Astrocyte (in vitro differentiated cells and primary cell): ENCODE measurements at regions not wholly inside any gene's neighbourhood (a gene's known extent, or its start where the extent isn't known, plus 50 kb on each side); places are given as distances from the start of the nearest gene placed in this dataset.

ENCODE experiments used
- DNase-seq: peaks from one replicate; pipeline ENCODE4 v3.0.0-alpha.2; 2010; ENCODE audit warnings: low read depth
- FAIRE-seq: peaks from 2 replicates; lab custom pipeline; 2011; peaks lifted over from hg19 to GRCh38; lab: Jason Lieb, UNC
- H2AFZ ChIP-seq: 2 replicates; pipeline ENCODE4 v1.6.0; 2012; ENCODE audit warnings: low read depth, low read length, inconsistent platforms
- H3K27ac ChIP-seq: 2 replicates; pipeline ENCODE4 v1.5.1; 2011; ENCODE audit warnings: low read depth, low read length, inconsistent platforms
- H3K27me3 ChIP-seq: 2 replicates; pipeline ENCODE4 v1.6.0; 2011; ENCODE audit warnings: low read length, inconsistent platforms; ENCODE audit not compliant: insufficient read depth
- H3K36me3 ChIP-seq: 2 replicates; pipeline ENCODE4 v1.5.1; 2011; ENCODE audit warnings: low read length, inconsistent platforms; ENCODE audit not compliant: insufficient read depth
- H3K4me1 ChIP-seq: 2 replicates; pipeline ENCODE4 v1.5.1; 2011; ENCODE audit warnings: low read length, inconsistent platforms; ENCODE audit not compliant: insufficient read depth
- H3K4me2 ChIP-seq: 2 replicates; pipeline ENCODE4 v1.6.0; 2012; ENCODE audit warnings: low read length, inconsistent platforms
- H3K4me3 ChIP-seq: 2 replicates; pipeline ENCODE4 v1.5.1; 2011; ENCODE audit warnings: low read depth, mild to moderate bottlenecking, low read length, inconsistent platforms; ENCODE audit not compliant: insufficient read depth
- H3K79me2 ChIP-seq: 2 replicates; pipeline ENCODE4 v1.6.0; 2012; ENCODE audit warnings: mild to moderate bottlenecking, low read length, inconsistent platforms; ENCODE audit not compliant: insufficient read depth
- H3K9ac ChIP-seq: 2 replicates; pipeline ENCODE4 v1.6.0; 2012; ENCODE audit warnings: mild to moderate bottlenecking, low read length, inconsistent platforms
- H3K9me3 ChIP-seq: 2 replicates; pipeline ENCODE4 v1.5.1; 2012; ENCODE audit warnings: low read depth, mild to moderate bottlenecking, low read length, inconsistent platforms; ENCODE audit not compliant: insufficient read depth
- H4K20me1 ChIP-seq: 2 replicates; pipeline ENCODE4 v1.6.0; 2012; ENCODE audit warnings: low read length, inconsistent platforms; ENCODE audit not compliant: insufficient read depth
- H3K27ac Mint-ChIP-seq: one replicate; pipeline ENCODE4 v1.8.0; 2021; ENCODE audit warnings: mild to moderate bottlenecking, mixed read lengths; ENCODE audit not compliant: unreplicated experiment
- H3K27me3 Mint-ChIP-seq: one replicate; pipeline ENCODE4 v1.8.0; 2021; ENCODE audit warnings: low read depth, mixed read lengths; ENCODE audit not compliant: unreplicated experiment
- H3K36me3 Mint-ChIP-seq: one replicate; pipeline ENCODE4 v1.8.0; 2021; ENCODE audit warnings: low read depth, mixed read lengths; ENCODE audit not compliant: unreplicated experiment
- H3K4me1 Mint-ChIP-seq: one replicate; pipeline ENCODE4 v1.8.0; 2021; ENCODE audit warnings: low read depth, mixed read lengths; ENCODE audit not compliant: unreplicated experiment
- H3K4me3 Mint-ChIP-seq: one replicate; pipeline ENCODE4 v1.8.0; 2021; ENCODE audit warnings: mild to moderate bottlenecking, moderate library complexity, mixed read lengths; ENCODE audit not compliant: unreplicated experiment
- H3K9me3 Mint-ChIP-seq: one replicate; pipeline ENCODE4 v1.8.0; 2021; ENCODE audit warnings: mild to moderate bottlenecking, mixed read lengths; ENCODE audit not compliant: unreplicated experiment
- EZH2 ChIP-seq: IDR thresholded peaks from 2 replicates; pipeline ENCODE4 v1.6.1; 2012; ENCODE audit warnings: mild to moderate bottlenecking, low read length, inconsistent platforms; ENCODE audit not compliant: insufficient read depth
- TF ChIP-seq, protein P1 (sequence below): IDR thresholded peaks from 2 replicates; pipeline ENCODE4 v1.5.1; 2011; ENCODE audit warnings: low read depth, mild to moderate bottlenecking, inconsistent platforms, low read length, moderate library complexity; ENCODE audit not compliant: insufficient read depth

DNA sequence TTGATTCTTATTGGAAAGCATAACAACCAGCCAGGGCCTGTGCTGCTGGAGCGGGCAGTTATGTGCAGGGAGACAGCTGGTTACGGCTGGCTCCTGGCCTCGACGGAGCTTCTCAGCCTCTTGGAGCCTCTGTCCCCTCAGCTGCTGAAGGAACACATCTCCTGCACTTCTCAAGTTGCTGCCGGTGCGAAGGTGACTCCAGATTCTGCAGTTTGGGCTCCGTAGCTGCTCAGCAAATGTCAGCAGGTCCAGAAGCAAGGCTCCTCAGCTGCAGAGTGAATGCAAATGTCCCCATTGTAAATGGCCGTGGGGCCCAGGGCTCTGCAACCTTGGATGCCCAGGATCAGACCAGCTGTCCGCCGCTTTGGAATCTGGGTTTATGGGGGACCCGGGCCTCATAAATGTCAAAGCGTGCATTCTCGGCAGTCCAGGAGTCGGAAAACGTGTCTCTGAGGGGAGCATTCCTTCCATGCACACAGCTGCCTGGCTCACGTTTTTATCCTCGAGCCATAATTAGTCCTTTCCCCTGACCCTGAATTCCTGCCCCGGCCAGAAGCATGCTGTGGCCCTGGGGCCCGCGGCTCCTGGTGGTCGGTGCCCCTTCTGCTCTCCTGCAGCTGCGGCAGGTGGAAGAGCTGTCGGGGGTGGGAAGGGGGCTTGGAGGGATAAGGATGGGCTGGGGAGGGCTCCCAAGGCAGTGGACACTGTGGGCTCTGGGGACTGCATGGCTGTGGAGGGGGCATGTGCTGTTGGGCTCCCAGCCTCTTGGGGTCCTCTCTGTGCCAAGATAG lies 106.0 kb downstream of the KIF26A start:
- H3K27me3 ChIP-seq: no peaks in the 10 kb centered on the region
- FAIRE-seq (no peak), DNase-seq (no peak)
- Mint-ChIP-seq H3K36me3 (no peaks in the 10 kb centered on the region), H3K27me3 (peaks cover 4% of the 10 kb centered on the region), H3K4me1 (no peaks in the 10 kb centered on the region), H3K4me3 (no peak overlapping the region), H3K9me3 (peaks cover 2% of the 10 kb centered on the region), H3K27ac (no peak overlapping the region)
- H3K27ac ChIP-seq: no peak overlapping the region
- H3K4me1 ChIP-seq: no peaks in the 10 kb centered on the region
- TF ChIP-seq, protein P1, sequence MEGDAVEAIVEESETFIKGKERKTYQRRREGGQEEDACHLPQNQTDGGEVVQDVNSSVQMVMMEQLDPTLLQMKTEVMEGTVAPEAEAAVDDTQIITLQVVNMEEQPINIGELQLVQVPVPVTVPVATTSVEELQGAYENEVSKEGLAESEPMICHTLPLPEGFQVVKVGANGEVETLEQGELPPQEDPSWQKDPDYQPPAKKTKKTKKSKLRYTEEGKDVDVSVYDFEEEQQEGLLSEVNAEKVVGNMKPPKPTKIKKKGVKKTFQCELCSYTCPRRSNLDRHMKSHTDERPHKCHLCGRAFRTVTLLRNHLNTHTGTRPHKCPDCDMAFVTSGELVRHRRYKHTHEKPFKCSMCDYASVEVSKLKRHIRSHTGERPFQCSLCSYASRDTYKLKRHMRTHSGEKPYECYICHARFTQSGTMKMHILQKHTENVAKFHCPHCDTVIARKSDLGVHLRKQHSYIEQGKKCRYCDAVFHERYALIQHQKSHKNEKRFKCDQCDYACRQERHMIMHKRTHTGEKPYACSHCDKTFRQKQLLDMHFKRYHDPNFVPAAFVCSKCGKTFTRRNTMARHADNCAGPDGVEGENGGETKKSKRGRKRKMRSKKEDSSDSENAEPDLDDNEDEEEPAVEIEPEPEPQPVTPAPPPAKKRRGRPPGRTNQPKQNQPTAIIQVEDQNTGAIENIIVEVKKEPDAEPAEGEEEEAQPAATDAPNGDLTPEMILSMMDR: no peak
- TF ChIP-seq EZH2: no peak
- no peak overlapping the region for H2AFZ ChIP-seq
- no peaks in the 10 kb centered on the region for H3K79me2 ChIP-seq
- H3K4me2 ChIP-seq: no peak overlapping the region
- no peaks in the 10 kb centered on the region for H4K20me1 ChIP-seq
- H3K9me3 ChIP-seq: peaks cover 9% of the 10 kb centered on the region
- no peak overlapping the region for H3K4me3 ChIP-seq
- H3K36me3 ChIP-seq: no peaks in the 10 kb centered on the region
- H3K9ac ChIP-seq: no peak overlapping the region

DNA sequence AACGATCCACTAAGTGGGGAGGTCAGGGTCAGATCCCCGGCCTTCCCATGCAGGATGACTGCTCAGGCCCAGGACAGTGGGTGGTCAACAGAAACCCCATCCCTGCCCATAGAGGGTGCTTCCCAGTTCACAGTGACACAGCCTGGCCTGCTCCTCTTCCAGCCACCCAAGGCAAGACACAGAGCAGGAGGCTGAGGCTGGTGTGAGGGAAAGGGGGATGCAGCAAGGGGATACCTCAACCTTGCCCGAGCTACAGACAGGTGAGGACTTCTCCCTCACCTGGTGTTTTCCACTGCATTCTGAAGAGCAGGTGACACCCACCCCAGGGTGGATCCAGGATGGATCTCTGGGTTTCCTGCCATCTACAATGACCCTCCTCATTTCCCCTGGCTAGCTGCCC lies 106.7 kb downstream of the KIF26A start:
- no peaks in the 10 kb centered on the region for H3K4me1 ChIP-seq
- H3K4me1 Mint-ChIP-seq: no peaks in the 10 kb centered on the region
- no peaks in the 10 kb centered on the region for H3K36me3 Mint-ChIP-seq
- H3K9ac ChIP-seq: no peak overlapping the region
- DNase-seq (no peak), FAIRE-seq (no peak)
- H3K9me3 Mint-ChIP-seq: peaks cover 2% of the 10 kb centered on the region
- no peak overlapping the region for H3K4me3 ChIP-seq
- H3K79me2 ChIP-seq: no peaks in the 10 kb centered on the region
- no peak overlapping the region for H3K4me2 ChIP-seq
- no peaks in the 10 kb centered on the region for H3K36me3 ChIP-seq
- no peak overlapping the region for H2AFZ ChIP-seq
- TF ChIP-seq, protein P1: no peak
- no peak for TF ChIP-seq EZH2
- H3K4me3 Mint-ChIP-seq: no peak overlapping the region
- no peak overlapping the region for H3K27ac Mint-ChIP-seq
- H3K27me3 Mint-ChIP-seq: peaks cover 4% of the 10 kb centered on the region
- no peaks in the 10 kb centered on the region for H3K27me3 ChIP-seq
- no peaks in the 10 kb centered on the region for H4K20me1 ChIP-seq
- H3K9me3 ChIP-seq: peaks cover 9% of the 10 kb centered on the region
- no peak overlapping the region for H3K27ac ChIP-seq

DNA sequence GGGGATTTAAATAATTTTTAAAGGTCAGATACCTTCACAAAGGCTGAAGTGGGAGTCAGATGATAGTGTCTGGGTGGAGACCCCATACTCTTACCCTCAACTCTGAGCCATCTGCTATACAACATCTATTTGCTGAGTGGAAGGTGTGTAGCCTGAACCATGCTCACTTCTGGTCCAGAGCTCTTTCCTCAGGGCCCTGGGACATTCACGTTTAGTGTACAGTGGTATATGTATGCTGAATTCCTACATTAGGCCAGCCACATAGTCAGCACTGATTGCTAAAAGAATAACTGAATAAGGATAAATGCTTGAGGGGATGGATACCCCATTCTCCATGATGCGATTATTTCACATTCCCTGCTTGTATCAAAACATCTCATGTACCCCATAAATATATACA lies 107.3 kb downstream of the KIF26A start:
- H3K4me1 Mint-ChIP-seq: no peaks in the 10 kb centered on the region
- no peak overlapping the region for H3K9ac ChIP-seq
- no peak for TF ChIP-seq EZH2
- TF ChIP-seq, protein P1: no peak
- peaks cover 3% of the 10 kb centered on the region for H3K27me3 Mint-ChIP-seq
- H3K4me3 ChIP-seq: no peak overlapping the region
- H4K20me1 ChIP-seq: no peaks in the 10 kb centered on the region
- H3K36me3 ChIP-seq: no peaks in the 10 kb centered on the region
- DNase-seq (no peak), FAIRE-seq (no peak)
- H3K4me1 ChIP-seq: no peaks in the 10 kb centered on the region
- no peaks in the 10 kb centered on the region for H3K36me3 Mint-ChIP-seq
- H2AFZ ChIP-seq: no peak overlapping the region
- H3K4me3 Mint-ChIP-seq: no peak overlapping the region
- no peak overlapping the region for H3K27ac Mint-ChIP-seq
- H3K9me3 Mint-ChIP-seq: peaks cover 2% of the 10 kb centered on the region
- H3K4me2 ChIP-seq: no peak overlapping the region
- H3K9me3 ChIP-seq: peaks cover 9% of the 10 kb centered on the region
- H3K79me2 ChIP-seq: no peaks in the 10 kb centered on the region
- H3K27me3 ChIP-seq: no peaks in the 10 kb centered on the region
- no peak overlapping the region for H3K27ac ChIP-seq
